BE2C (cell line): ENCODE measurements at regions not wholly inside any gene's neighbourhood (a gene's known extent, or its start where the extent isn't known, plus 50 kb on each side); places are given as distances from the start of the nearest gene placed in this dataset.

Experiments
- DNase-seq: peaks from one replicate; pipeline ENCODE4 v3.0.0-alpha.2; 2020
- H3K27me3 ChIP-seq: fragments of 250-450 bp; sonication (Bioruptor Pico); 2 replicates; pipeline ENCODE4 v1.5.1; 2020; ENCODE audit warnings: mild to moderate bottlenecking
- H3K36me3 ChIP-seq: fragments of 250-450 bp; sonication (Bioruptor Pico); 2 replicates; pipeline ENCODE4 v1.5.1; 2020; ENCODE audit warnings: mild to moderate bottlenecking
- H3K4me1 ChIP-seq: fragments of 250-450 bp; sonication (Bioruptor Pico); 2 replicates; pipeline ENCODE4 v1.5.1; 2020
- H3K4me3 ChIP-seq: 2 replicates; pipeline ENCODE4 v1.5.1; 2011; ENCODE audit warnings: low read depth, low read length
- H3K9me3 ChIP-seq: fragments of 250-450 bp; sonication (Bioruptor Pico); 2 replicates; pipeline ENCODE4 v1.5.1; 2020
- CTCF ChIP-seq: IDR thresholded peaks from 2 replicates; pipeline ENCODE4 v1.5.1; 2012; ENCODE audit warnings: mild to moderate bottlenecking, low read depth, low read length

- Histone ChIP-seq H3K4me3 (no peak overlapping the region), H3K36me3 (no peaks in the 10 kb centered on the region), H3K9me3 (no peaks in the 10 kb centered on the region), H3K27me3 (no peaks in the 10 kb centered on the region), H3K4me1 (no peaks in the 10 kb centered on the region; the same call in 1 of the 2 replicates)
- DNase-seq, result no peak
- no peak for TF ChIP-seq CTCF
Observed at GRCh38 chr22:27264184-27264583, 537.4 kb downstream of the MN1 start.

GRCh38 chr22:27267145-27267544, 534.4 kb downstream of the MN1 start:
- H3K4me1 ChIP-seq, result no peaks in the 10 kb centered on the region
- no peak for TF ChIP-seq CTCF
- H3K4me3 ChIP-seq, result no peak overlapping the region

GRCh38 chr22:27269751-27270543, 531.6 kb downstream of the MN1 start:
- TF ChIP-seq CTCF, result no peak
- DNase-seq, result no peak

More at GRCh38 chr22:27267145-27267544, 534.4 kb downstream of the MN1 start:
- Histone ChIP-seq H3K9me3 (no peaks in the 10 kb centered on the region), H3K27me3 (no peaks in the 10 kb centered on the region), H3K36me3 (no peaks in the 10 kb centered on the region)
- DNase-seq, result no peak

DNA sequence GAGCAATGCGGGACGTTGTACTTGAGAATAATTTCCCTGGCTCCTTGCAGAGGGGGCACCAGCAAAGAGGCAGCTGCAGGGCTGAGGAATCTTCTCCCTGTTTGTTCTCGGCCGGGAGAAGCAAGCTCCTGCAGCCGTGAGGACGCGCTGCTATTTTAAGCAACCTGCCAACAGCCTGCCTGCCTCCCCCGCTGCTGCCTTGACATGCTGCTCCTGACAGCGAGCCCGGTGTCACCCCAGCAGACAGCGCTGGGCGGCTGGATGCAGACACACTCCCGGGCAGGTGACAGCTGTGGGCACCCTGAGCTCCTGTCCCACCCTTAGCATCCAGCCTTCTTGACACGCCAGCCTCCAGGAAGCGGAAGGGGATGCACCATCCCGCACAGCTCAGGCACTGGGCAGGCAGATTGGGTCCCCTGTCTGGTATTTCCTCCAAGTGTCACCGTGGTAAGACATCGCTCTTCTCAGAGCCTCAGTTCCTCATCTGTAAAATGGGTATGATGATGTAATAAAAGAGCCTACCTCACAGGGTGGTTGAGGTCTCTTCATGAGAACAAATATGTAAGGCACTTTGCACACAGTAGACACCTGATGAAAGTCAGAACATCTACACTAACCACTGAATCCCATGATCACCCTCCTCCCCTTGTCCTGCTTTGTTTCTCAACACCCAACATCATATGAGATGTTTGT, 530.6 kb downstream of the MN1 start:
- no peak for DNase-seq

More at GRCh38 chr22:27269751-27270543, 531.6 kb downstream of the MN1 start:
- no peaks in the 10 kb centered on the region for H3K36me3 ChIP-seq
- no peaks in the 10 kb centered on the region for H3K9me3 ChIP-seq
- no peak overlapping the region for H3K4me3 ChIP-seq
- H3K4me1 ChIP-seq, result no peaks in the 10 kb centered on the region
- no peaks in the 10 kb centered on the region for H3K27me3 ChIP-seq

GRCh38 chr22:27273436-27273835, 528.1 kb downstream of the MN1 start:
- DNase-seq, result no peak
- TF ChIP-seq CTCF, result no peak
- H3K27me3 ChIP-seq, result no peaks in the 10 kb centered on the region
- H3K36me3 ChIP-seq, result no peaks in the 10 kb centered on the region
- H3K4me3 ChIP-seq, result no peak overlapping the region
- H3K4me1 ChIP-seq, result no peaks in the 10 kb centered on the region
- H3K9me3 ChIP-seq, result no peaks in the 10 kb centered on the region

More for the DNA sequence above, 530.6 kb downstream of the MN1 start:
- no peaks in the 10 kb centered on the region for H3K36me3 ChIP-seq
- no peak overlapping the region for H3K4me3 ChIP-seq
- no peaks in the 10 kb centered on the region for H3K4me1 ChIP-seq
- no peaks in the 10 kb centered on the region for H3K9me3 ChIP-seq
- no peak for TF ChIP-seq CTCF
- no peaks in the 10 kb centered on the region for H3K27me3 ChIP-seq

DNA sequence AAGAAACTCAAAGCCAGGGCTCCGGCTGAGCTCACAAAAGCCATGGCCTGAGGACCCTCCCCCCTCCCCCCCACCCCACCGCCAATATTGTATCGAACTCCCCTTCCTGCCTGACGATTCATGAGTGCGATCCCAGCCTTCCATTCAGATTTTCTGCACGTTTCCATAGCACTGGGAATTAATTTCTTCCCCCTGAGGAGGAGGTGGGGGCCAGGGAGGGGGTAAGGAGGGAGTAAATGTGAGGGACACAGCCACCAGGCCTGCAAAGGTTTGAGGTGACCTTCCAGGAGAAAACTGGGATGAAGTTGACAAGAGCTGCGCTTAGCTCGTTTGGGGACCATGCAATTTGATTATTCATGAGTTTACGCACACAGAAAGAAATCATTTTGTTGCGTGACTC, 527.7 kb downstream of the MN1 start:
- H3K36me3 ChIP-seq, result no peaks in the 10 kb centered on the region
- DNase-seq, result no peak
- TF ChIP-seq CTCF, result no peak
- no peak overlapping the region for H3K4me3 ChIP-seq
- H3K27me3 ChIP-seq, result no peaks in the 10 kb centered on the region
- no peaks in the 10 kb centered on the region for H3K4me1 ChIP-seq
- H3K9me3 ChIP-seq, result no peaks in the 10 kb centered on the region; the same call in 1 of the 2 replicates
